HepG2 (cell line): ENCODE measurements at regions not wholly inside any gene's neighbourhood (a gene's known extent, or its start where the extent isn't known, plus 50 kb on each side); places are given as distances from the start of the nearest gene placed in this dataset.

Source experiments
- ATAC-seq: fragments of 200-7000 bp; cut with Tn5 transposase; 3 replicates; pipeline ENCODE4 v1.9.1; 2020; ENCODE audit warnings: mild to moderate bottlenecking, moderate library complexity
- BruUV-seq: library from RNA; stranded (reverse); fragments of 400-500 nt; replicated peaks from 2 replicates; lab custom pipeline; 2021; lab: Mats Ljungman, UMichigan
- CTCF ChIA-PET: fragments of 300-600 bp; formaldehyde crosslinking; extraction: SDS; loops from one replicate; lab custom pipeline; 2021; ENCODE audit warnings: low total read pairs, inconsistent platforms, low intra/inter-chr PET ratio; lab: Yijun Ruan, JAX
- POLR2A ChIA-PET: fragments of 350-600 bp; sonication (Branson Sonifier 250); formaldehyde crosslinking; loops from one replicate; lab custom pipeline; 2020; ENCODE audit warnings: antibody characterized with exemption, inconsistent platforms; lab: Yijun Ruan, JAX
- DNase-seq: peaks from one replicate; pipeline ENCODE4 v3.0.0-alpha.2; 2015; ENCODE audit warnings: low spot score
- FAIRE-seq: peaks from 3 replicates; lab custom pipeline; 2011; peaks lifted over from hg19 to GRCh38; lab: Jason Lieb, UNC
- H2AFZ ChIP-seq: one replicate; pipeline ENCODE4 v1.6.1; 2011; ENCODE audit warnings: low read length, inconsistent platforms
- H3K27ac ChIP-seq: fragments of 300-600 bp; 3 replicates; pipeline ENCODE4 v1.8.0; 2011; ENCODE audit warnings: mixed run types, mild to moderate bottlenecking, mixed read lengths, low read length, inconsistent platforms; ENCODE audit not compliant: insufficient read depth; ENCODE audit errors: extremely low read length
- H3K27me3 ChIP-seq, 2 experiments: fragments of 200-600 bp in 1 of 2; 2 replicates in 1 of 2; 3 replicates in 1 of 2; pipeline versions ENCODE4 v1.6.0 to v1.8.0; 2011; ENCODE audit warnings: low read length in 2 of 2, mild to moderate bottlenecking in 2 of 2, moderate library complexity in 2 of 2, inconsistent platforms in 1 of 2; ENCODE audit not compliant: insufficient read depth in 2 of 2, control insufficient read depth in 1 of 2
- H3K36me3 ChIP-seq, 2 experiments: fragments of 200-600 bp in 1 of 2; replicated peaks in 1 of 2; 2 replicates in 1 of 2; 3 replicates in 1 of 2; pipeline versions ENCODE4 v1.5.1 to v1.8.0; 2011; ENCODE audit warnings: low read length in 2 of 2, inconsistent platforms in 1 of 2; ENCODE audit not compliant: insufficient read depth in 2 of 2, control insufficient read depth in 1 of 2
- H3K4me1 ChIP-seq: 2 replicates; pipeline ENCODE4 v1.5.1; 2012; ENCODE audit warnings: low read length, inconsistent platforms; ENCODE audit not compliant: insufficient read depth
- H3K4me2 ChIP-seq: 2 replicates; pipeline ENCODE4 v1.6.0; 2011; ENCODE audit warnings: low read depth, low read length, inconsistent platforms
- H3K4me3 ChIP-seq, 3 experiments: fragments of 200-600 bp in 1 of 3; sonication (generic), shearing (Covaris generic) in 1 of 3; replicated peaks in 1 of 3; 2 replicates each; pipeline ENCODE4 v1.5.1; 2011 to 2016; ENCODE audit warnings: low read length in 3 of 3, inconsistent platforms in 2 of 3, low read depth in 2 of 3, mild to moderate bottlenecking in 2 of 3, control low read depth in 1 of 3, mixed read lengths in 1 of 3; ENCODE audit not compliant: insufficient read depth in 1 of 3
- H3K79me2 ChIP-seq: one replicate; pipeline ENCODE4 v1.6.1; 2011; ENCODE audit warnings: low read length, inconsistent platforms; ENCODE audit not compliant: insufficient read depth
- H3K9ac ChIP-seq: 2 replicates; pipeline ENCODE4 v1.6.0; 2011; ENCODE audit warnings: mild to moderate bottlenecking, low read depth, low read length, inconsistent platforms; ENCODE audit not compliant: insufficient read depth
- H3K9me3 ChIP-seq: 2 replicates; pipeline ENCODE4 v1.5.1; 2012; ENCODE audit warnings: mild to moderate bottlenecking, low read length
- H4K20me1 ChIP-seq: 2 replicates; pipeline ENCODE4 v1.6.0; 2011; ENCODE audit warnings: inconsistent platforms, mild to moderate bottlenecking, low read length, moderate library complexity; ENCODE audit not compliant: insufficient read depth
- ATAD3A ChIP-seq: sonication (generic); formaldehyde crosslinking; IDR thresholded peaks from 2 replicates; pipeline ENCODE4 v1.4.0; 2020; ENCODE audit warnings: missing genetic modification reagents
- BCLAF1 ChIP-seq: fragments of 450-650 bp; IDR thresholded peaks from 2 replicates; pipeline ENCODE4 v1.6.1; 2017; ENCODE audit warnings: mild to moderate bottlenecking
- MXI1 ChIP-seq: IDR thresholded peaks from 3 replicates; pipeline ENCODE4 v1.6.1; 2012; ENCODE audit warnings: low read depth, low read length, inconsistent platforms, borderline replicate concordance
- SYNCRIP ChIP-seq: fragments of 200-400 bp; formaldehyde crosslinking; IDR thresholded peaks from 2 replicates; pipeline ENCODE4 v1.6.1; 2018; ENCODE audit warnings: mild to moderate bottlenecking, low read depth, low read length; ENCODE audit not compliant: insufficient read depth
- ZBTB40 ChIP-seq, 2 experiments: fragments of 450-650 bp in 1 of 2; sonication (generic) in 1 of 2; formaldehyde crosslinking in 1 of 2; IDR thresholded peaks; 2 replicates each; pipeline versions ENCODE4 v1.6.1 to v1.8.0; 2016 to 2022; ENCODE audit warnings: antibody characterized with exemption in 1 of 2, mild to moderate bottlenecking in 1 of 2, missing genetic modification reagents in 1 of 2
- WGBS: methylation state at CpG from one replicate; pipeline ENCODE4 v1.1.6; 2017; ENCODE audit warnings: low lambda C conversion rate; 5-methylcytosine and 5-hydroxymethylcytosine counted together
- in situ Hi-C: cut with HindIII; loops from 2 replicates; pipeline ENCODE4 v1.10.0; 2017; ENCODE audit warnings: low pct_unique_long_range_greater_than_20kb; ENCODE audit not compliant: extremely low pct_ligation_motif_present
- intact Hi-C: fragments of 100-400 bp; cut with micrococcal nuclease; formaldehyde crosslinking; loops from one replicate; pipeline ENCODE4 v1.10.0; 2022; ENCODE audit not compliant: unreplicated experiment

GRCh38 chr13:53240401-53241025, 211.9 kb downstream of the OLFM4 start:
- Histone ChIP-seq H3K79me2 (no peaks in the 10 kb centered on the region), H3K9me3 (no peaks in the 10 kb centered on the region), H3K4me2 (no peak overlapping the region), H3K4me3 (no peak overlapping the region), H3K27me3 (peaks cover 3 to 4% of the 10 kb centered on the region in 2 experiments; a peak in 3 of 5 replicates), H3K27ac (no peak overlapping the region), H3K9ac (no peak overlapping the region), H2AFZ (no peak overlapping the region), H3K36me3 (no peaks in the 10 kb centered on the region), H3K4me1 (no peaks in the 10 kb centered on the region)
- ChIA-PET POLR2A (no interaction called here), CTCF (no interaction called here)
- in situ Hi-C loops, result no loop called here
- BruUV-seq, result no TSS peak
- WGBS, result 33% methylated on average over 14 of the region's 14 CpGs
- ATAC-seq (no peak), FAIRE-seq (no peak), DNase-seq (no peak)
- intact Hi-C loops, result no loop called here
- TF ChIP-seq ATAD3A, result no peak
- TF ChIP-seq, all 625 proteins: peak for 0
- H4K20me1 ChIP-seq, result no peaks in the 10 kb centered on the region

- no peaks in the 10 kb centered on the region for H4K20me1 ChIP-seq
- H3K79me2 ChIP-seq, result no peaks in the 10 kb centered on the region
- no peak overlapping the region for H3K4me2 ChIP-seq
- WGBS, result 3% methylated on average over 2 of the region's 5 CpGs
- BruUV-seq, result no TSS peak
- no peaks in the 10 kb centered on the region for H3K9me3 ChIP-seq
- FAIRE-seq (no peak), DNase-seq (no peak), ATAC-seq (no peak)
- POLR2A ChIA-PET, result no interaction called here
- H2AFZ ChIP-seq, result no peak overlapping the region
- CTCF ChIA-PET, result no interaction called here
- no peaks in the 10 kb centered on the region for H3K4me1 ChIP-seq
- peaks cover 3 to 4% of the 10 kb centered on the region in 2 experiments; a peak in 3 of 5 replicates for H3K27me3 ChIP-seq
- intact Hi-C loops, result no loop called here
- H3K36me3 ChIP-seq, result no peaks in the 10 kb centered on the region
- H3K27ac ChIP-seq, result no peak overlapping the region
- no peak overlapping the region for H3K4me3 ChIP-seq
- in situ Hi-C loops, result no loop called here
- H3K9ac ChIP-seq, result no peak overlapping the region
- TF ChIP-seq ZBTB40 (IDR thresholded peaks at IDR 0.05), result no peak
- TF ChIP-seq ZBTB40 (CRISPR knock-in tag; IDR thresholded peaks at IDR 0.05), result no peak
- TF ChIP-seq SYNCRIP, result no peak
- no peak for TF ChIP-seq MXI1
- TF ChIP-seq BCLAF1, result no peak
Measured at GRCh38 chr13:53241891-53242348, 213.3 kb downstream of the OLFM4 start.
